HG02571 (cell line): ENCODE measurements at regions not wholly inside any gene's neighbourhood (a gene's known extent, or its start where the extent isn't known, plus 50 kb on each side); places are given as distances from the start of the nearest gene placed in this dataset.
A peak's percentile ranks its signal among the peaks of the same experiment; 100 is the strongest.

ENCODE experiments used
- ATAC-seq: cut with Tn5 transposase; IDR thresholded peaks from one replicate; pipeline ENCODE4 v1.9.1; 2021; ENCODE audit warnings: mild to moderate bottlenecking, moderate library complexity; ENCODE audit not compliant: unreplicated experiment

DNA sequence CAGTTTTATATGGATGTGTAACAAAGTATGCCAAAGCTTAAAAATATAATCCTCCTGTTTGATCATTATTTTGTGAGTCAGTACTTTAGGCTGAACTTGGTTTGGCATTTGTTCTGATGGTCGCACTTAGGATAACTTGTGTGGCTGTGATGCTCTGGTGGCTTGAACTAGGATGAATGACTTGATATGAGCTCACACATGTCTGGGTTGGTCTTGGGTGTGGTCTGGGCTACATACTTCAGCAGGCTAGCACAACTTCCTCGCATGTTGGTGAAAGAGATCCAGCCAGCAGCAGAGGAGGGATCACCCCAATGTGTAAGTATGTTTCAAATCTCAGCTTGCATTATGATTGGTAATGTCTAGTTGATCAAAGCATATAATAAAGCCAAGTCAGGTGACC is 969.1 kb upstream of the PCDH9 start:
- ATAC-seq = no peak

DNA sequence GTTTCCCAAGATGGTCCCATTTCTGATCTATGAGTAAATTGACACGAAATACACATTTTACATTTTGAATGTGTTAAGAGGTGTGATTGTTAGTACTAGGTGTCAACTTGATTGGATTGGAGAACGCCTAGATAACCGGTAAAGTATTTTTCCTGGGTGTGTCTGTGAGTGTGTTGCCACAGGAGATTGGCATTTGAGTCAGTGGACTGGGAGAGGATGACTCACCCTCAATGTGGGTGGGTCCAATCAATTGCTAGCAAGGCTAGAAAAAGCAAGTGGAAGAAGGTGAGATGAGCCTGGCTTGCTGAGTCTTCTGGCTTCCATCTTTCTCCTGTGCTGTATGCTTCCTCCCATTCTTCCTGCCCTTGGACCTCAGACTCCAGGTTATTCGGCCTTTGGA is 960.7 kb upstream of the PCDH9 start:
- ATAC-seq = no peak

DNA sequence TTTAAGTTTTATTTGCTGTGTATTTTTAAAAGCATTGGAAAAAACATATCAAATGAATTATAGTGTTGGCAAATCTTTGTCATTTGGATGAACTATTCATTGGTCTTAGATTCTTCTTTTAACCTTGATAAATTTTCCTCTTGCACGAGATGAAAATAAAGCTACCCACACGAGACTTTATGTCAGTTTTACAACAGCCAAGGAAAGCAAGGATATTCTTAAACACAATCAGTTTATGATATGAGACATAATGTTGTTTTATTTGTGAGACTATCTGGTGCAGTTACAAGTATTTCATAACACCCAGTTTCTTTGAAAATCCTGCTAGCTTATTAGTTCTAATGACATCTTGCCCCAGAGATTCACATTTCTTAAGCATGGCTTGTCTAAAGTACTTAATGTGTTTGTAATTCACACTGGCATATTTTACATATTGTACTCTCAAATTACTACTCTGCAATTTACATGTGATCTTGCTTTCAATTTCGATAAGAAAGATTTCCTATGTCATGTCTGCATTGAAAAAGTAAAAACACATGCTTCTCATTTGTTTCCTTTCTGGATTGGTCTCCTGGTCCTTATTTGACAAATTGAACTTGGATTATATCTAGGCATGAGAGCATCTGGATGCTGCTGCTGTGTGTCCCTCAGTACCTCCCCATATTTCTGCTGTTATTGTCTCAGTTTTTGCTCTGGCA is 955.5 kb upstream of the PCDH9 start:
- ATAC-seq = peak; percentile 73

- no peak for ATAC-seq
Measured at GRCh38 chr13:68176475-68176874, 946.3 kb upstream of the PCDH9 start.

- no peak for ATAC-seq
Measured at GRCh38 chr13:68174893-68175292, 944.8 kb upstream of the PCDH9 start.

GRCh38 chr13:68173111-68173510 is 943.0 kb upstream of the PCDH9 start:
- ATAC-seq = no peak

GRCh38 chr13:68170961-68171360 is 940.8 kb upstream of the PCDH9 start:
- ATAC-seq = no peak

- no peak for ATAC-seq
Measured at GRCh38 chr13:68168448-68168847, 938.3 kb upstream of the PCDH9 start.

- ATAC-seq = no peak
Measured at GRCh38 chr13:68160466-68160865, 930.3 kb upstream of the PCDH9 start.

DNA sequence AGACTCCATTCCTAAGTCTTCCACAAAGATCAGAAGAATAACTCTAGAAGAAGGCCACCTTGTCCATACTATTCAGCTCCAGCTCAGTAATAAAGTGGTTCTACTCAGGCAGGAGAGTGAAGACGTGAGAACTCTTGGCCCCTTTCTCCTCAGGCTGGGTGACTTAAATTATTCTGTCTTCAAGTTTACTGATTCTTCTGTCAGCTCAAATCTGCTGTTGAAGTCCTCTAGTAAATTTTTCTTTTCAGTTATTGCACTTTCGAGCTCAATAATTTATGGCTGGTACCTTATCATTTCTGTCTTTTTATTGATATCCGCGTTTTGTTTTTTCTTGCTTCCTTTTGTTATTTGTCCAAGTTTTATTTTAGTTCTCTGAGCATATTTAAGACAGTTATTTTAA is 922.3 kb upstream of the PCDH9 start:
- ATAC-seq = no peak

DNA sequence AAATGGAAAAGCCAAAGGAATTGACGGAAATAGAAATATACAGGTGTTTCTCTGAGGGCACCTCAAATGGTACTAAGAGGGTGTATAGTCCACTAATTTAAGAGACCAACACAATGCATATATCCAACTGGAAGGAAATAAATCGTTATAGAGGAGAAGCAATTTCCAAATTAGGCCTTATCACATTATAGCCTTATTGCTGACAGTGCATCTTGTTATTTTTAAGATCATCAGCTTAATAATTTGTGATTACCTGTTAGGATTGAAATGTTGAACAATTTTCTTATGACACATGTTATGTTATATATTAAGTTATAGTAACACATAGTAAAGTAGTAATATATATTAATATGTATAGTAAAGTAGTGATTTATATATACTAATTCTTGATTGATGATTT is 915.7 kb upstream of the PCDH9 start:
- ATAC-seq = no peak

- no peak for ATAC-seq
Measured at GRCh38 chr13:68128297-68128915, 898.3 kb upstream of the PCDH9 start.

- no peak for ATAC-seq
Measured at GRCh38 chr13:68125087-68125480, 894.9 kb upstream of the PCDH9 start.

DNA sequence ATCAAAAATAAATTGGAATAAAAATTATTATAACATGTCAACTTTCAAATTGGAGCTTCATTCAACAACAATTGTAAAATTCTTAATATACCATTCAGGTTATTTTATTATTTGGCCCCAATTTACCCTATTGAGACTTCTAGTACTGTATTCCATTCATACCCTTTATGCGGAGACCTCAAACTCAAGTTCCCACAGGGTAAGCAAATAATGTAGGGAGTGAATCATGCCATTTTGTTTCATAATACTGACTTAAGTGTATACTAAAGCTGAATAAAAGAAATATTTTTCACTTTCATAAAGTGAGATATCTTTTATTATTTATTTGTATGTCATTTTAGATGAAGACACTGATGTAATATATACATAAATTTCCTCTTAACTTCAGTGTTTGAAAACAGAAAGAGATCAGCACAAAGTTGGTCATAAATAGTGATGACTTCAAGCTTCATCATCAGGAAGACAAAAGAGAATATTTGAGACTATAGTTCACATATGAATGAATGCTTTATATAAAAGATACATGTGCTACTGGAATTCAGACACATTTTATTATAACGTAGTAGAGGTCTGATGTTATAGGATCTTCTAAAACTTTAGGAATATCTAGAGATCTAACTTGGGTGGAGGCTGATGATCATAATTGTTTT is 894.4 kb upstream of the PCDH9 start:
- no peak for ATAC-seq

- no peak for ATAC-seq
Measured at GRCh38 chr13:68110178-68110768, 880.1 kb upstream of the PCDH9 start.

DNA sequence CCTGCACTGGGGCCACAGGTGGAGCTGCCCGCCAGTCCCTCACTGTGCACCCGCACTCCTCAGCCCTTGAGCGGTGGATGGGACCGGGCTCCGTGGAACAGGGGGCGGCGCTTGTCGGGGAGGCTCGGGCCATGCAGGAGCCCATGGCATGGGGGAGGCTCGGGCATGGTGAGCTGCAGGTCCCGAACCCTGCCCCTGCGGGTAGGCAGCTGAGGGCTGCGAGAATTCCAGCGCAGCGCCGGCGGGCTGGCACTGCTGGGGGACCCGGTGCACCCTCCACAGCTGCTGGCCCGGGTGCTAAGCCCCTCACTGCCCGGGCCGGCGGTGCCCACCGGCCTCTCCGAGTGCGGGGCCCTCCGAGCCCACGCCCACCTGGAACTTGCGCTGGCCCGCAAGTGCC is 877.5 kb upstream of the PCDH9 start:
- no peak for ATAC-seq

GRCh38 chr13:68099631-68100030 is 869.5 kb upstream of the PCDH9 start:
- ATAC-seq = no peak

GRCh38 chr13:68081061-68081460 is 850.9 kb upstream of the PCDH9 start:
- no peak for ATAC-seq

DNA sequence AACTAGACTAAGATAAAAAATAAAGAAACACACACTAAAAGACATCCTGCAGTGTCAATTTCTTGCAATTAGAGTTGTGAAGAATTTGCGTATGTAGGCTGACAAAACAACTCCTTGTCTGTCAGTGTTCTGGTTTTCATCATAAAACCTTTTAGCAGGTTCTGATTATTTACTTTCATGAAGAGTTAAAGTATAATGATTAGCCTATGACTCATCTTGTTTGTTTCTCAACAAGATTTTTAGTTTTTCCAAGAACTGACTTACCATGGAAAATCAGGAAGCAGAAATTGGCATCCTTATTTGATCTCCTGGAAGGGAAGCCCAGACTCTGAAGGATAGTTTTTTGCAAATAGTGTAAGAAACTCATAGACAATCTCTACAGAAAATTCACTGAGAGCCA is 848.7 kb upstream of the PCDH9 start:
- ATAC-seq = no peak

DNA sequence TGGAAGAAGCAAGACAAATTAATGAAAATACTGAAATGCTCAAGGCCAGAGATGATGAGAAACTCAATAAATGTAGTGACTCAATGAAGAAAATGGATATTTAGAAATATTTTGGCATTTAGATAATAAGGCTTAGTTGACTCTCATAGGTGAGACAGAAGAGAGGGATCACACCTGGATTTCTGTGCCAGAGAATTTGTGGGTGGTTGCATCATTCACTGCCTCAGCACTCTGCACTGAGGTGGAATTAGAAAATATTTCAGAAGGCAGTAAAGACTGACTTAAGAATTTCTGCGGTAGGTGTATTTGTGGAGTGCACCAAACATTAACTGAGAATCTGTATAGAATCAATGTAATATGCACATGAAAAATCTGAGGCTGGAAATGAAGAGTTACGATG is 848.3 kb upstream of the PCDH9 start:
- ATAC-seq = no peak

GRCh38 chr13:68076046-68076445 is 845.9 kb upstream of the PCDH9 start:
- ATAC-seq = no peak

DNA sequence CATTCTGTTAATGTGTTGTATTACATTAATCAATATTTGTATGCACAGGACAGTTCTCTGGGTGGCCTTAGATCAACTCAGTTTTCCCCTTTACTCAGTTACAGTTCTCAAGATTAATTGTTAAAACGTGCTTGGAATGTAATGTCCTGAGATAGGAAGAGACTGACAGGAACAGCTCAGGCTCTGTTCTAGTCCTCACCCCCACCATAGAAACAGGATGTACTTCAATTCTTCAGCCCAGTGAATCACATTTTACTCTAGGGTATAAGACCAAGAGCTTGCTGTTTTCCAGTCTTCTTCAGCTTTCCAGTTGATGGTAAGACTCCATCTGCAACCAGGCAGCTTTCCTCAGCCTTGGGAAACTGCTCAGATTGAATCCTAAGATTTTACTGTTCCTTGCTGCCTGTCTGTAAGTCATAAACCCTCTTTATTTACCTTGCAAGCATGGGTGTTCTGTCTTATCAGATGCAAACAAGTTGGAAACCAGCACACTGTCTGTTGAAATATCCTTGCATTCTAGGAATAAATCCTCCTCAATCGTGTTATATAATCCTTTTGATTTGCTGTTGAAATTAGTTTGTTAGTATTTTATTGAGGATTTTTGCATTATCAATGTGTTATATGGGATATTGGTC is 836.9 kb upstream of the PCDH9 start:
- no peak for ATAC-seq
